ENCODE measurements at regions not wholly inside any gene's neighbourhood (a gene's known extent, or its start where the extent isn't known, plus 50 kb on each side); places are given as distances from the start of the nearest gene placed in this dataset.

DNA sequence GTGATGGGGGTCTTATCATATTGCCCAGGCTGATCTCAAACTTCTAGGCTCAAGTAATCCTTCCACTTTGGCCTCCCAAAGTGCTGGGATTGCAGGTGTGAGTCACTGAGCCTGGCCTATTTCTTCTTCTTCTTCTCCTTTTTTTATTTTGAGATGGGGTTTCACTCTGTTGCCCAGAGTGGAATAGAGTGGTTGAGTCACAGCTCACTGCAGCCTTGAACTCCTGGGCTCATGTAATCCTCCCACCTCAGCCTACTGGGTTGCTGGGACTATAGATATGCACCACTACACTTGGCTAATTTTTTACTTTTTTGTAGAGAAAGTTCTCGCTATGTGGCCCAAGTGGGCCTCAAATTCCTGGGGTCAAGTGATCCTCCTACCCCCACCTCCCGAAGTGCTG lies 124.3 kb downstream of the SKIDA1 start:
- no peaks in the 10 kb centered on the region for H3K36me3 Mint-ChIP-seq (ENCODE audit: low read depth, unreplicated experiment)
- no peak for DNase-seq (ENCODE audit: low spot score)
- H3K4me1 Mint-ChIP-seq (ENCODE audit: unreplicated experiment), result no peaks in the 10 kb centered on the region
- peaks cover 4% of the 10 kb centered on the region for H3K27me3 Mint-ChIP-seq (ENCODE audit: unreplicated experiment)
- H3K9me3 Mint-ChIP-seq (ENCODE audit: unreplicated experiment), result no peaks in the 10 kb centered on the region
- H3K27ac Mint-ChIP-seq (ENCODE audit: unreplicated experiment), result no peak overlapping the region
- TF ChIP-seq, protein P1, sequence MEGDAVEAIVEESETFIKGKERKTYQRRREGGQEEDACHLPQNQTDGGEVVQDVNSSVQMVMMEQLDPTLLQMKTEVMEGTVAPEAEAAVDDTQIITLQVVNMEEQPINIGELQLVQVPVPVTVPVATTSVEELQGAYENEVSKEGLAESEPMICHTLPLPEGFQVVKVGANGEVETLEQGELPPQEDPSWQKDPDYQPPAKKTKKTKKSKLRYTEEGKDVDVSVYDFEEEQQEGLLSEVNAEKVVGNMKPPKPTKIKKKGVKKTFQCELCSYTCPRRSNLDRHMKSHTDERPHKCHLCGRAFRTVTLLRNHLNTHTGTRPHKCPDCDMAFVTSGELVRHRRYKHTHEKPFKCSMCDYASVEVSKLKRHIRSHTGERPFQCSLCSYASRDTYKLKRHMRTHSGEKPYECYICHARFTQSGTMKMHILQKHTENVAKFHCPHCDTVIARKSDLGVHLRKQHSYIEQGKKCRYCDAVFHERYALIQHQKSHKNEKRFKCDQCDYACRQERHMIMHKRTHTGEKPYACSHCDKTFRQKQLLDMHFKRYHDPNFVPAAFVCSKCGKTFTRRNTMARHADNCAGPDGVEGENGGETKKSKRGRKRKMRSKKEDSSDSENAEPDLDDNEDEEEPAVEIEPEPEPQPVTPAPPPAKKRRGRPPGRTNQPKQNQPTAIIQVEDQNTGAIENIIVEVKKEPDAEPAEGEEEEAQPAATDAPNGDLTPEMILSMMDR (IDR thresholded peaks at IDR 0.05; ENCODE audit: unreplicated experiment), result no peak
- no peak overlapping the region for H3K4me3 Mint-ChIP-seq (ENCODE audit: unreplicated experiment)

GRCh38 chr10:21399392-21400035 lies 126.0 kb downstream of the SKIDA1 start:
- H3K27ac Mint-ChIP-seq (ENCODE audit: unreplicated experiment), result no peak overlapping the region
- DNase-seq (ENCODE audit: low spot score), result no peak
- H3K4me1 Mint-ChIP-seq (ENCODE audit: unreplicated experiment), result no peaks in the 10 kb centered on the region
- TF ChIP-seq, protein P1 (IDR thresholded peaks at IDR 0.05; ENCODE audit: unreplicated experiment), result no peak
- no peaks in the 10 kb centered on the region for H3K9me3 Mint-ChIP-seq (ENCODE audit: unreplicated experiment)
- H3K36me3 Mint-ChIP-seq (ENCODE audit: low read depth, unreplicated experiment), result no peaks in the 10 kb centered on the region
- peaks cover 1% of the 10 kb centered on the region for H3K27me3 Mint-ChIP-seq (ENCODE audit: unreplicated experiment)
- no peak overlapping the region for H3K4me3 Mint-ChIP-seq (ENCODE audit: unreplicated experiment)

- H3K27ac Mint-ChIP-seq (ENCODE audit: unreplicated experiment), result no peak overlapping the region
- H3K27me3 Mint-ChIP-seq (ENCODE audit: unreplicated experiment), result peaks cover 1% of the 10 kb centered on the region
- DNase-seq (ENCODE audit: low spot score), result no peak
- no peak overlapping the region for H3K4me3 Mint-ChIP-seq (ENCODE audit: unreplicated experiment)
- no peaks in the 10 kb centered on the region for H3K9me3 Mint-ChIP-seq (ENCODE audit: unreplicated experiment)
- TF ChIP-seq, protein P1 (IDR thresholded peaks at IDR 0.05; ENCODE audit: unreplicated experiment), result no peak
- no peaks in the 10 kb centered on the region for H3K4me1 Mint-ChIP-seq (ENCODE audit: unreplicated experiment)
- no peaks in the 10 kb centered on the region for H3K36me3 Mint-ChIP-seq (ENCODE audit: low read depth, unreplicated experiment)
These were observed 126.8 kb downstream of the SKIDA1 start for GRCh38 chr10:21398563-21399231.

DNA sequence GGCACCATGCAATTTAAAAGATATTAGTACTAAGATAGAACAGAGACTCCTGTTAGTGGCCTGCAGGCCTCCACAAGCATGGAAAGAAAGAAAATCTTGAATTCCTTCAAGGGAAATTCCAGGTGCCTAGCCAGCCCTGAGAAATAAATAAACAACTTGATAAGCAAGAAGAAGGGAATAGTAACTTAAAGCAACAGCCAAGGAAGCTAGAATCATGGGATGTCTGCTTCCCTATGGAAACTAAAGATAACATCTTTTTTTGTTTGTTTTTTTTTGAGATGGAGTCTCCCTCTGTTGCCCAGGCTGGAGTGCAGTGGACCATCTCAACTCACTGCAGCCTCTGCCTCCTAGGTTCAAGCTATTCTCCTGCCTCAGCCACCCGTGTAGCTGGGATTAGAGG lies 128.6 kb downstream of the SKIDA1 start:
- no peak for DNase-seq (ENCODE audit: low spot score)
- Mint-ChIP-seq H3K27ac (ENCODE audit: unreplicated experiment) (no peak overlapping the region), H3K36me3 (ENCODE audit: low read depth, unreplicated experiment) (no peaks in the 10 kb centered on the region), H3K4me3 (ENCODE audit: unreplicated experiment) (no peak overlapping the region), H3K27me3 (ENCODE audit: unreplicated experiment) (peaks cover 1% of the 10 kb centered on the region), H3K4me1 (ENCODE audit: unreplicated experiment) (no peaks in the 10 kb centered on the region), H3K9me3 (ENCODE audit: unreplicated experiment) (no peaks in the 10 kb centered on the region)
- TF ChIP-seq, protein P1 (IDR thresholded peaks at IDR 0.05; ENCODE audit: unreplicated experiment), result no peak

- Mint-ChIP-seq H3K9me3 (ENCODE audit: unreplicated experiment) (no peaks in the 10 kb centered on the region), H3K36me3 (ENCODE audit: low read depth, unreplicated experiment) (no peaks in the 10 kb centered on the region), H3K27me3 (ENCODE audit: unreplicated experiment) (peaks cover 1% of the 10 kb centered on the region), H3K27ac (ENCODE audit: unreplicated experiment) (no peak overlapping the region), H3K4me3 (ENCODE audit: unreplicated experiment) (no peak overlapping the region), H3K4me1 (ENCODE audit: unreplicated experiment) (no peaks in the 10 kb centered on the region)
- TF ChIP-seq, protein P1 (IDR thresholded peaks at IDR 0.05; ENCODE audit: unreplicated experiment), result no peak
- no peak for DNase-seq (ENCODE audit: low spot score)
These were observed 131.6 kb downstream of the SKIDA1 start for GRCh38 chr10:21393931-21394330.
